Upper lobe of left lung (tissue), 6 donors: ENCODE measurements at regions not wholly inside any gene's neighbourhood (a gene's known extent, or its start where the extent isn't known, plus 50 kb on each side); places are given as distances from the start of the nearest gene placed in this dataset.

ENCODE experiments used
- ATAC-seq, 2 donors: fragments of 200-7000 bp; cut with Tn5 transposase; one replicate each; pipeline ENCODE4 v1.9.1; 2022; ENCODE audit warnings: mild to moderate bottlenecking in 2 of 2, moderate library complexity in 2 of 2; ENCODE audit not compliant: low FRiP score in 2 of 2
- DNase-seq, 2 donors: peaks; one replicate each; pipeline ENCODE4 v3.0.0-alpha.2; 2019 to 2020
- H3K27ac ChIP-seq, 4 donors: fragments of 200-600 bp; sonication (generic); one replicate each; pipeline ENCODE4 v1.5.1; 2016 to 2019
- H3K27me3 ChIP-seq, 4 donors: fragments of 200-600 bp; sonication (generic); one replicate each; pipeline ENCODE4 v1.5.1; 2017 to 2019
- H3K36me3 ChIP-seq, 4 donors: fragments of 200-600 bp; sonication (generic); one replicate each; pipeline ENCODE4 v1.5.1; 2016 to 2019
- H3K4me1 ChIP-seq, 4 donors: fragments of 200-600 bp; sonication (generic); one replicate each; pipeline ENCODE4 v1.5.1; 2018 to 2019
- H3K4me3 ChIP-seq, 4 donors: fragments of 200-600 bp; sonication (generic); one replicate each; pipeline ENCODE4 v1.5.1; 2017 to 2019; ENCODE audit warnings: mild to moderate bottlenecking in 2 of 4, moderate library complexity in 1 of 4
- H3K9me3 ChIP-seq, 4 donors: fragments of 200-600 bp; sonication (generic); one replicate each; pipeline ENCODE4 v1.5.1; 2018 to 2019
- EP300 ChIP-seq, 4 donors: sonication (generic); formaldehyde crosslinking; IDR thresholded peaks; one replicate each; pipeline ENCODE4 v1.5.1; 2017; ENCODE audit warnings: antibody characterized with exemption in 4 of 4, control low read depth in 2 of 4
- POLR2A ChIP-seq, 4 donors: fragments of 450-650 bp; IDR thresholded peaks; one replicate each; pipeline ENCODE4 v1.5.1; 2016 to 2017; ENCODE audit warnings: antibody characterized with exemption in 4 of 4, mild to moderate bottlenecking in 2 of 4
- POLR2AphosphoS5 ChIP-seq, 2 donors: sonication (generic); formaldehyde crosslinking; IDR thresholded peaks; one replicate each; pipeline ENCODE4 v1.5.1; 2017; ENCODE audit warnings: antibody characterized with exemption in 2 of 2
- WGBS, 2 donors: methylation state at CpG; one replicate each; pipeline ENCODE4 v1.1.5; 2017 to 2018; 5-methylcytosine and 5-hydroxymethylcytosine counted together
- TF ChIP-seq, protein P1 (sequence below), 6 experiments: fragments of 450-650 bp in 4 of 6; fragments of 200-600 bp in 2 of 6; sonication (generic) in 2 of 6; IDR thresholded peaks; one replicate each; pipeline ENCODE4 v1.5.1; 2016 to 2019; ENCODE audit warnings: antibody characterized with exemption in 6 of 6
- donor health status: DM: no; HTN: no; CAD: no; lungs with moderate emphysema.
- donor health status: DM: no; HTN: yes; CAD: no; lungs with severe emphysema.

DNA sequence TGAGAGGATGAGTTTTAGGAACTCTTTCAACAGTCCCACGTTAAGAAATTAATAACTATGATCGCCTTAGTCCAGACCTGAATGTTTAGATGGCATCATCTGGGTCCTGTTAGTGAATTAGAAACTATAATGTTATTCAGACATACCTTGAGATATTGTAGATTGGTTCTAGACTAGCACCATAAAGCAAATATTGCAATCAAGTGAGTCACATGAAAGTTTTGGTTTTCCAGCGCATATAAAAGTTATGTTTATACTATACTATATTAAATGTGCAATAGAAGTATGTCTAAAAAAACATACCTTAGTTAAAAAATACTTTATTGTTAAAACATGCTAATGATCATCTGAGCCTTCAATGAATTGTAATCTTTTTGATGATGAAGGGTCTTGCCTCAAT lies 106.6 kb upstream of the ATP2B1 start:
- TF ChIP-seq POLR2AphosphoS5 (IDR thresholded peaks at IDR 0.05) (no peak), POLR2A (IDR thresholded peaks at IDR 0.05) (no peak), EP300 (IDR thresholded peaks at IDR 0.05) (no peak)
- TF ChIP-seq, protein P1, sequence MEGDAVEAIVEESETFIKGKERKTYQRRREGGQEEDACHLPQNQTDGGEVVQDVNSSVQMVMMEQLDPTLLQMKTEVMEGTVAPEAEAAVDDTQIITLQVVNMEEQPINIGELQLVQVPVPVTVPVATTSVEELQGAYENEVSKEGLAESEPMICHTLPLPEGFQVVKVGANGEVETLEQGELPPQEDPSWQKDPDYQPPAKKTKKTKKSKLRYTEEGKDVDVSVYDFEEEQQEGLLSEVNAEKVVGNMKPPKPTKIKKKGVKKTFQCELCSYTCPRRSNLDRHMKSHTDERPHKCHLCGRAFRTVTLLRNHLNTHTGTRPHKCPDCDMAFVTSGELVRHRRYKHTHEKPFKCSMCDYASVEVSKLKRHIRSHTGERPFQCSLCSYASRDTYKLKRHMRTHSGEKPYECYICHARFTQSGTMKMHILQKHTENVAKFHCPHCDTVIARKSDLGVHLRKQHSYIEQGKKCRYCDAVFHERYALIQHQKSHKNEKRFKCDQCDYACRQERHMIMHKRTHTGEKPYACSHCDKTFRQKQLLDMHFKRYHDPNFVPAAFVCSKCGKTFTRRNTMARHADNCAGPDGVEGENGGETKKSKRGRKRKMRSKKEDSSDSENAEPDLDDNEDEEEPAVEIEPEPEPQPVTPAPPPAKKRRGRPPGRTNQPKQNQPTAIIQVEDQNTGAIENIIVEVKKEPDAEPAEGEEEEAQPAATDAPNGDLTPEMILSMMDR (IDR thresholded peaks at IDR 0.05), result no peak
- WGBS, 2 donors, result 95% methylated on average over 3 of the region's 3 CpGs
- Histone ChIP-seq H3K36me3 (no peaks in the 10 kb centered on the region), H3K27me3 (no peaks in the 10 kb centered on the region), H3K4me3 (no peak overlapping the region), H3K9me3 (no peaks in the 10 kb centered on the region), H3K4me1 (no peaks in the 10 kb centered on the region), H3K27ac (no peak overlapping the region)
- no peak for DNase-seq
- no peak for ATAC-seq

DNA sequence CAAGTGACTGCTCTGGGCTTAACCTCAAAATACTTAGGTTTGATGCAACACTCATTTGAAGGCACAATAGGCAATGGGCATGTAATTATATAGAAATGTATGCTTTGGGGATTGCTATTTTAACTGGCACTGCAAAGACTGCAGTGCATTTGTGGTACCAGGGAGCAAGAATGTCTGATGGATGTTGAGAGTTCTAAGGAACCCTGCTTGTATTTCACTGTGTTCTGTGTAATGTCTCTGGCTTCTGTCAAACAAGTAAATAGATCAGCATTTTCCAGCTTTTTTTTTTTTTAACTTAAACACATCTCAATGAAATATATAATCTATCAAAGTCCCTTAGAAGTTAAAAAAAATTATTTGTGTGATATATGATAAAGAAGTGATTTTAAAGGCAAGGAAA lies 94.8 kb upstream of the ATP2B1 start:
- Histone ChIP-seq H3K9me3 (no peaks in the 10 kb centered on the region), H3K36me3 (no peaks in the 10 kb centered on the region), H3K27me3 (no peaks in the 10 kb centered on the region), H3K4me1 (no peaks in the 10 kb centered on the region), H3K4me3 (no peak overlapping the region), H3K27ac (no peak overlapping the region)
- DNase-seq, result no peak
- ATAC-seq, result no peak
- TF ChIP-seq, protein P1 (IDR thresholded peaks at IDR 0.05), result no peak
- TF ChIP-seq EP300 (IDR thresholded peaks at IDR 0.05), result no peak
- TF ChIP-seq POLR2A (IDR thresholded peaks at IDR 0.05), result no peak
- no peak for TF ChIP-seq POLR2AphosphoS5 (IDR thresholded peaks at IDR 0.05)

DNA sequence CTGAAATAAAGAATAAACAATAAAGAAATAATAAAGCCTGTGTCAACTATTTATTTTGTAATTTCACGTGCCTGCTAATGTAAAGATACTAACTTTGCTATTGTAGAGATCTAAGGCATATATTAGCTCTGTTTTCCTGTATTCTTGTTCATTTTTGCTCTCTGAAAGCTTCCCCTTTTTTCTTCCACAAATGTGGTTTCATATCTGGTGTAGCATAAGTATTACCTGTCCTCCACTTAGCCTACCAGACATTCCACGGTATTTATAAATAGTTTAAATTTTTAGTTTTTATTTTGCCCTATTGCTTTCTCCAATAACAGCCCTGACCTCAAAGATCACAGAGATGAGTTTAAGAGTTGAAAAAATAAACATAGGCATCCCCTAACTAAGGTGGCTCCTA lies 92.6 kb upstream of the ATP2B1 start:
- H3K4me1 ChIP-seq, result no peaks in the 10 kb centered on the region
- H3K36me3 ChIP-seq, result no peaks in the 10 kb centered on the region
- H3K27me3 ChIP-seq, result no peaks in the 10 kb centered on the region
- TF ChIP-seq POLR2AphosphoS5 (IDR thresholded peaks at IDR 0.05) (no peak), POLR2A (IDR thresholded peaks at IDR 0.05) (no peak), EP300 (IDR thresholded peaks at IDR 0.05) (no peak)
- TF ChIP-seq, protein P1 (IDR thresholded peaks at IDR 0.05), result no peak
- DNase-seq (no peak), ATAC-seq (no peak)
- 61 to 63% methylated on average over 2 of the region's 2 CpGs for WGBS, 2 donors
- no peak overlapping the region for H3K27ac ChIP-seq
- no peaks in the 10 kb centered on the region for H3K9me3 ChIP-seq
- no peak overlapping the region for H3K4me3 ChIP-seq

DNA sequence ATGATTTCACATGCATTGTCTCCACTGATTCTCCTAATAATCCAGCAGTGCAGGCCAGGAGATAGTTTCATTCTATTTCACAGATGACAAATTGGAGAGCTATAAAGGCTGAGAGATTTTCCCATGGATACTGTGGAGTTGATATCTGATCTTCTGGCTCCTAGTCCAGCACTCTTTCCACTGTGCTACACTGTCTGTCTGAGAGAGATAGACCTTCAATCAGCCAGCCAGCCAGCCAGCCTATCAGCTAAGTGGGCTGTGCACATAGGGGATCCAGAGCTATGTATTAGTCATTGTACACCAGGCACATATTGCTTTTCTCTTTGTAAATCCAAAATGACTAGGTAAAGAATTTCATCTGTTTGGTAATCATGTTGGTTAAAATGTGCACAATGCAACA lies 91.8 kb upstream of the ATP2B1 start:
- H3K36me3 ChIP-seq, result no peaks in the 10 kb centered on the region
- ATAC-seq, result no peak
- TF ChIP-seq EP300 (IDR thresholded peaks at IDR 0.05) (no peak), POLR2A (IDR thresholded peaks at IDR 0.05) (no peak), POLR2AphosphoS5 (IDR thresholded peaks at IDR 0.05) (no peak)
- TF ChIP-seq, protein P1 (IDR thresholded peaks at IDR 0.05), result no peak

DNA sequence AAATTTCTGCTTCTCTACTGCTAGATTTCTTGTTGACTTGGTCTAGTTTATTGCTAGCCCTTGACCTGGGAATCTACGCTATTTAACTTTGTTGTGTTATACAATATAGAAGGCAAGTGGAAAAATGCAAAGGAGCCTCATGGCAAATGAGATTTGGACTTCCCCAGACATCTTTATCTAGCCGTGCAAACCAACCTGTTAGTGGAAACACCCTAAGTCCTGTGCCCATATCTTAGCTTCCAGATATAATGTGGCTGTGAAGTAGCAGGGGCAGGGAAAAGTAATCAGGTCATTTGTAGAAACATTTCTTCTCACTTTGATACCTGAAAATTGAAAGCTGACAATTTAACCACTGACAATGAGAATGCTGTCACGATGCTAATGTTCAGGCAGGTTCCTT lies 90.7 kb upstream of the ATP2B1 start:
- no peaks in the 10 kb centered on the region for H3K4me1 ChIP-seq
- DNase-seq (no peak), ATAC-seq (no peak)
- H3K36me3 ChIP-seq, result no peaks in the 10 kb centered on the region
- TF ChIP-seq POLR2AphosphoS5 (IDR thresholded peaks at IDR 0.05) (no peak), POLR2A (IDR thresholded peaks at IDR 0.05) (no peak), EP300 (IDR thresholded peaks at IDR 0.05) (no peak)
- TF ChIP-seq, protein P1 (IDR thresholded peaks at IDR 0.05), result no peak
- no peaks in the 10 kb centered on the region for H3K9me3 ChIP-seq
- WGBS, 2 donors, result 93 to 94% methylated on average over 3 of the region's 3 CpGs
- no peak overlapping the region for H3K27ac ChIP-seq
- no peaks in the 10 kb centered on the region for H3K27me3 ChIP-seq
- no peak overlapping the region for H3K4me3 ChIP-seq

More for the DNA sequence above, 91.8 kb upstream of the ATP2B1 start:
- DNase-seq, result no peak
- H3K4me1 ChIP-seq, result no peaks in the 10 kb centered on the region
- H3K27me3 ChIP-seq, result no peaks in the 10 kb centered on the region
- no peaks in the 10 kb centered on the region for H3K9me3 ChIP-seq
- H3K27ac ChIP-seq, result no peak overlapping the region
- H3K4me3 ChIP-seq, result no peak overlapping the region
